HepG2 (cell line): ENCODE measurements at regions not wholly inside any gene's neighbourhood (a gene's known extent, or its start where the extent isn't known, plus 50 kb on each side); places are given as distances from the start of the nearest gene placed in this dataset.

ENCODE experiments used
- ATAC-seq: fragments of 200-7000 bp; cut with Tn5 transposase; 3 replicates; pipeline ENCODE4 v1.9.1; 2020; ENCODE audit warnings: mild to moderate bottlenecking, moderate library complexity
- BruUV-seq: library from RNA; stranded (reverse); fragments of 400-500 nt; replicated peaks from 2 replicates; lab custom pipeline; 2021; lab: Mats Ljungman, UMichigan
- CTCF ChIA-PET: fragments of 300-600 bp; formaldehyde crosslinking; extraction: SDS; loops from one replicate; lab custom pipeline; 2021; ENCODE audit warnings: low total read pairs, inconsistent platforms, low intra/inter-chr PET ratio; lab: Yijun Ruan, JAX
- POLR2A ChIA-PET: fragments of 350-600 bp; sonication (Branson Sonifier 250); formaldehyde crosslinking; loops from one replicate; lab custom pipeline; 2020; ENCODE audit warnings: antibody characterized with exemption, inconsistent platforms; lab: Yijun Ruan, JAX
- DNase-seq: peaks from one replicate; pipeline ENCODE4 v3.0.0-alpha.2; 2015; ENCODE audit warnings: low spot score
- FAIRE-seq: peaks from 3 replicates; lab custom pipeline; 2011; peaks lifted over from hg19 to GRCh38; lab: Jason Lieb, UNC
- H2AFZ ChIP-seq: one replicate; pipeline ENCODE4 v1.6.1; 2011; ENCODE audit warnings: low read length, inconsistent platforms
- H3K27ac ChIP-seq: fragments of 300-600 bp; 3 replicates; pipeline ENCODE4 v1.8.0; 2011; ENCODE audit warnings: mixed run types, mild to moderate bottlenecking, mixed read lengths, low read length, inconsistent platforms; ENCODE audit not compliant: insufficient read depth; ENCODE audit errors: extremely low read length
- H3K27me3 ChIP-seq, 2 experiments: fragments of 200-600 bp in 1 of 2; 2 replicates in 1 of 2; 3 replicates in 1 of 2; pipeline versions ENCODE4 v1.6.0 to v1.8.0; 2011; ENCODE audit warnings: low read length in 2 of 2, mild to moderate bottlenecking in 2 of 2, moderate library complexity in 2 of 2, inconsistent platforms in 1 of 2; ENCODE audit not compliant: insufficient read depth in 2 of 2, control insufficient read depth in 1 of 2
- H3K36me3 ChIP-seq, 2 experiments: fragments of 200-600 bp in 1 of 2; replicated peaks in 1 of 2; 2 replicates in 1 of 2; 3 replicates in 1 of 2; pipeline versions ENCODE4 v1.5.1 to v1.8.0; 2011; ENCODE audit warnings: low read length in 2 of 2, inconsistent platforms in 1 of 2; ENCODE audit not compliant: insufficient read depth in 2 of 2, control insufficient read depth in 1 of 2
- H3K4me1 ChIP-seq: 2 replicates; pipeline ENCODE4 v1.5.1; 2012; ENCODE audit warnings: low read length, inconsistent platforms; ENCODE audit not compliant: insufficient read depth
- H3K4me2 ChIP-seq: 2 replicates; pipeline ENCODE4 v1.6.0; 2011; ENCODE audit warnings: low read depth, low read length, inconsistent platforms
- H3K4me3 ChIP-seq, 3 experiments: fragments of 200-600 bp in 1 of 3; sonication (generic), shearing (Covaris generic) in 1 of 3; replicated peaks in 1 of 3; 2 replicates each; pipeline ENCODE4 v1.5.1; 2011 to 2016; ENCODE audit warnings: low read length in 3 of 3, inconsistent platforms in 2 of 3, low read depth in 2 of 3, mild to moderate bottlenecking in 2 of 3, control low read depth in 1 of 3, mixed read lengths in 1 of 3; ENCODE audit not compliant: insufficient read depth in 1 of 3
- H3K79me2 ChIP-seq: one replicate; pipeline ENCODE4 v1.6.1; 2011; ENCODE audit warnings: low read length, inconsistent platforms; ENCODE audit not compliant: insufficient read depth
- H3K9ac ChIP-seq: 2 replicates; pipeline ENCODE4 v1.6.0; 2011; ENCODE audit warnings: mild to moderate bottlenecking, low read depth, low read length, inconsistent platforms; ENCODE audit not compliant: insufficient read depth
- H3K9me3 ChIP-seq: 2 replicates; pipeline ENCODE4 v1.5.1; 2012; ENCODE audit warnings: mild to moderate bottlenecking, low read length
- H4K20me1 ChIP-seq: 2 replicates; pipeline ENCODE4 v1.6.0; 2011; ENCODE audit warnings: inconsistent platforms, mild to moderate bottlenecking, low read length, moderate library complexity; ENCODE audit not compliant: insufficient read depth
- CBFB ChIP-seq: sonication (generic); formaldehyde crosslinking; IDR thresholded peaks from 2 replicates; pipeline ENCODE4 v1.4.0; 2020; ENCODE audit warnings: missing genetic modification reagents
- MAFG ChIP-seq: sonication (generic); formaldehyde crosslinking; IDR thresholded peaks from 2 replicates; pipeline ENCODE4 v1.5.1; 2020; ENCODE audit warnings: mild to moderate bottlenecking, missing genetic modification reagents
- MATR3 ChIP-seq: sonication (generic); formaldehyde crosslinking; IDR thresholded peaks from 2 replicates; pipeline ENCODE4 v1.4.0; 2020; ENCODE audit warnings: missing genetic modification reagents
- MTA1 ChIP-seq: sonication (generic); formaldehyde crosslinking; IDR thresholded peaks from 2 replicates; pipeline ENCODE4 v1.4.0; 2020; ENCODE audit warnings: missing genetic modification reagents, mild to moderate bottlenecking, borderline replicate concordance
- NFE2L1 ChIP-seq: sonication (generic); formaldehyde crosslinking; IDR thresholded peaks from 2 replicates; pipeline ENCODE4 v1.4.0; 2020; ENCODE audit warnings: missing genetic modification reagents, mild to moderate bottlenecking, borderline replicate concordance
- SKIL ChIP-seq: sonication (generic); formaldehyde crosslinking; IDR thresholded peaks from 2 replicates; pipeline ENCODE4 v1.8.0; 2022; ENCODE audit warnings: missing genetic modification reagents, mild to moderate bottlenecking, moderate library complexity, borderline replicate concordance
- SRSF9 ChIP-seq: fragments of 200-400 bp; formaldehyde crosslinking; IDR thresholded peaks from 2 replicates; pipeline ENCODE4 v1.6.1; 2018; ENCODE audit warnings: borderline replicate concordance, mild to moderate bottlenecking, low read depth, low read length; ENCODE audit not compliant: insufficient read depth, poor library complexity, severe bottlenecking
- ZNF264 ChIP-seq: sonication (generic); formaldehyde crosslinking; IDR thresholded peaks from 2 replicates; pipeline ENCODE4 v1.4.0; 2020; ENCODE audit warnings: missing genetic modification reagents
- ZNF710 ChIP-seq: sonication (generic); formaldehyde crosslinking; IDR thresholded peaks from 2 replicates; pipeline ENCODE4 v1.5.0; 2020; ENCODE audit warnings: mild to moderate bottlenecking, missing genetic modification reagents, borderline replicate concordance
- whole genome bisulfite sequencing: methylation state at CpG from one replicate; pipeline ENCODE4 v1.1.6; 2017; ENCODE audit warnings: low lambda C conversion rate; 5-methylcytosine and 5-hydroxymethylcytosine counted together
- in situ Hi-C: cut with HindIII; loops from 2 replicates; pipeline ENCODE4 v1.10.0; 2017; ENCODE audit warnings: low pct_unique_long_range_greater_than_20kb; ENCODE audit not compliant: extremely low pct_ligation_motif_present
- intact Hi-C: fragments of 100-400 bp; cut with micrococcal nuclease; formaldehyde crosslinking; loops from one replicate; pipeline ENCODE4 v1.10.0; 2022; ENCODE audit not compliant: unreplicated experiment

DNA sequence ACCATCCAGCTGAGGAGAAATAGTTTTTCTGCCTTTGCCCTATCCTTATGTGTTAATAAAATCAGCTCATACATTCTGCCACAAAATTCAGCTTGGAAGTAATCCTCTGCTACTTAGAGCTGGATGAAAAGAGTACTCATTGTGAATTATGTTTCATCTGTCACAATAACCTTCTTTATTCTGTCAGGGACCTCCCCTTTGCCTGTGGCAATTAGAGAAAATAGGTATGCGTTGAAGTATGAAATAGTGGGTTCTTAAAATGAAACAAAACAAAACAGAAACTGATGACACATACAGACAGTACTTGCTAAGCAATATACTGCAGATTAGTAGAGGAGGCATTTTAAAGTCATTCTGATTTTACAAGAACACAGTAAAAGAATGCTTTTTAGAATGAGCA, 578.5 kb downstream of the USP25 start (continued):
- TF ChIP-seq SRSF9 (no peak), SKIL (no peak), NFE2L1 (CRISPR knock-in tag) (no peak), ZNF710 (CRISPR knock-in tag) (no peak), MATR3 (no peak)

DNA sequence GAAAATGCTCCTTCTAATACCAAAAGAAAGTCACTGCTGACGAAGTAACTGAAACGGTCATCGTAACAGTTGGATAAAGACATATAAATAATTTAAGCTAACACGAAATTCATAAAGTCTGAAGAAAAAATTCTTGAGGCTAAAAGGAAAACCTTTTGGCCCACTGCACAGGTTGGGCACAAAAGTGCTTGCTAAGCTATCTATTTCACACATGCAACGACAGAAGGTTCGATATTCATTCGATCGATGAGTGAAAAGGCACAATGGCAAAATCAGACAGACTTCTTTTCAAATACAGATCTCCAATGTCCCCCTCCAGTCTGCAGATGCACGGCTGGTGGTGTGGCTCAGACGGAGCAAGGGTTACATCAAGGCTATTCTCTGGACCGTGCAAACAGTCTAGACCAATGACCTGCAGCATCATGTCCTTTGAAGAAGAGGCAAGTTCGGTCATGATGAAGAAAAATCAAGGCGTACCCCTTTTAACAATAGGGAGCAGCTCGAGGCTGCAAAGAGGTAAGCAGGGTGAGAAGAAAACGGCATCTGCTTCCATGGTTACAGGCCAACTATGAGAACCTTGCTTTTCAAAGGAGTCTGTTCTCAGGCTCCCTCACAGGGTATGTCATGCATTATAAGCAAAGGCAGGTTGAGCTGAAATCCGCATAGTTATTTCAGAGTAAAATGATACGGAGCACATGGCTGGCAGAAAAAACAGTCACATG, 579.6 kb downstream of the USP25 start:
- no peak overlapping the region for H2AFZ ChIP-seq
- no peaks in the 10 kb centered on the region for H4K20me1 ChIP-seq
- ATAC-seq (no peak), DNase-seq (no peak), FAIRE-seq (no peak)
- no peak overlapping the region for H3K4me3 ChIP-seq
- H3K79me2 ChIP-seq, result no peaks in the 10 kb centered on the region
- intact Hi-C loops (no loop called here), in situ Hi-C loops (no loop called here)
- no peaks in the 10 kb centered on the region for H3K9me3 ChIP-seq
- BruUV-seq, result no TSS peak
- H3K4me2 ChIP-seq, result no peak overlapping the region
- H3K9ac ChIP-seq, result no peak overlapping the region
- H3K36me3 ChIP-seq, result no peaks in the 10 kb centered on the region
- 44% methylated on average over 17 of the region's 17 CpGs for WGBS
- H3K27ac ChIP-seq, result no peak overlapping the region
- ChIA-PET POLR2A (no interaction called here), CTCF (no interaction called here)
- H3K4me1 ChIP-seq, result no peaks in the 10 kb centered on the region
- TF ChIP-seq ZNF264 (no peak), MAFG (CRISPR knock-in tag) (no peak), MTA1 (CRISPR knock-in tag) (no peak), CBFB (CRISPR knock-in tag) (no peak)
- no peaks in the 10 kb centered on the region for H3K27me3 ChIP-seq
